ENCODE measurements at regions not wholly inside any gene's neighbourhood (a gene's known extent, or its start where the extent isn't known, plus 50 kb on each side); places are given as distances from the start of the nearest gene placed in this dataset.

- Histone ChIP-seq H3K9me3 (ENCODE audit: control insufficient read depth, low read length) (no peaks in the 10 kb centered on the region), H2AFZ (peak overlapping the region; percentile 34), H3K27me3 (ENCODE audit: control insufficient read depth, insufficient read depth, low read length) (no peaks in the 10 kb centered on the region), H3K4me2 (ENCODE audit: low read length) (no peak overlapping the region), H3K9ac (no peak overlapping the region), H3K4me3 (ENCODE audit: low read depth, low read length) (no peak overlapping the region), H3K27ac (no peak overlapping the region), H3K36me3 (ENCODE audit: control insufficient read depth, insufficient read depth, low read length) (no peaks in the 10 kb centered on the region), H3K79me2 (no peaks in the 10 kb centered on the region), H3K4me1 (no peaks in the 10 kb centered on the region)
- no peak for TF ChIP-seq CTCF (IDR thresholded peaks at IDR 0.05)
Measured at GRCh38 chr2:226649871-226650660, 149.6 kb downstream of the IRS1 start.

- no peaks in the 10 kb centered on the region for H3K36me3 ChIP-seq (ENCODE audit: control insufficient read depth, insufficient read depth, low read length)
- no peaks in the 10 kb centered on the region for H3K4me1 ChIP-seq
- no peak for TF ChIP-seq CTCF (IDR thresholded peaks at IDR 0.05)
- no peak overlapping the region for H3K9ac ChIP-seq
- no peak overlapping the region for H3K4me2 ChIP-seq (ENCODE audit: low read length)
- no peak overlapping the region for H3K4me3 ChIP-seq (ENCODE audit: low read depth, low read length)
- no peaks in the 10 kb centered on the region for H3K27me3 ChIP-seq (ENCODE audit: control insufficient read depth, insufficient read depth, low read length)
- no peak overlapping the region for H3K27ac ChIP-seq
- H3K79me2 ChIP-seq = no peaks in the 10 kb centered on the region
- no peak overlapping the region for H2AFZ ChIP-seq
- no peaks in the 10 kb centered on the region for H3K9me3 ChIP-seq (ENCODE audit: control insufficient read depth, low read length)
Measured at GRCh38 chr2:226649201-226649600, 150.4 kb downstream of the IRS1 start.

- no peaks in the 10 kb centered on the region for H3K79me2 ChIP-seq
- H3K27ac ChIP-seq = no peak overlapping the region
- no peak for TF ChIP-seq CTCF (IDR thresholded peaks at IDR 0.05)
- no peak overlapping the region for H3K4me2 ChIP-seq (ENCODE audit: low read length)
- H3K36me3 ChIP-seq (ENCODE audit: control insufficient read depth, insufficient read depth, low read length) = no peaks in the 10 kb centered on the region
- no peaks in the 10 kb centered on the region for H3K4me1 ChIP-seq
- H3K4me3 ChIP-seq (ENCODE audit: low read depth, low read length) = no peak overlapping the region
- H3K9ac ChIP-seq = no peak overlapping the region
- H2AFZ ChIP-seq = no peak overlapping the region
- no peaks in the 10 kb centered on the region for H3K9me3 ChIP-seq (ENCODE audit: control insufficient read depth, low read length)
- no peaks in the 10 kb centered on the region for H3K27me3 ChIP-seq (ENCODE audit: control insufficient read depth, insufficient read depth, low read length)
Measured at GRCh38 chr2:226647621-226648518, 151.8 kb downstream of the IRS1 start.

- H2AFZ ChIP-seq = no peak overlapping the region
- no peak overlapping the region for H3K27ac ChIP-seq
Measured at GRCh38 chr2:226644399-226644865, 155.2 kb downstream of the IRS1 start.

More at GRCh38 chr2:226644399-226644865, 155.2 kb downstream of the IRS1 start:
- Histone ChIP-seq H3K36me3 (ENCODE audit: control insufficient read depth, insufficient read depth, low read length) (no peaks in the 10 kb centered on the region), H3K4me3 (ENCODE audit: low read depth, low read length) (no peak overlapping the region), H3K9me3 (ENCODE audit: control insufficient read depth, low read length) (no peaks in the 10 kb centered on the region), H3K9ac (no peak overlapping the region), H3K4me2 (ENCODE audit: low read length) (no peak overlapping the region), H3K27me3 (ENCODE audit: control insufficient read depth, insufficient read depth, low read length) (no peaks in the 10 kb centered on the region), H3K4me1 (no peaks in the 10 kb centered on the region), H3K79me2 (no peaks in the 10 kb centered on the region)
- no peak for TF ChIP-seq CTCF (IDR thresholded peaks at IDR 0.05)
